Upper lobe of left lung (tissue), 4 donors: ENCODE measurements at regions not wholly inside any gene's neighbourhood (a gene's known extent, or its start where the extent isn't known, plus 50 kb on each side); places are given as distances from the start of the nearest gene placed in this dataset.

Experiments
- CTCF ChIP-seq, 6 experiments: fragments of 450-650 bp in 4 of 6; fragments of 200-600 bp in 2 of 6; sonication (generic) in 2 of 6; IDR thresholded peaks; one replicate each; pipeline ENCODE4 v1.5.1; 2016 to 2019; ENCODE audit warnings: antibody characterized with exemption in 6 of 6
- POLR2A ChIP-seq, 4 donors: fragments of 450-650 bp; IDR thresholded peaks; one replicate each; pipeline ENCODE4 v1.5.1; 2016 to 2017; ENCODE audit warnings: antibody characterized with exemption in 4 of 4, mild to moderate bottlenecking in 2 of 4

GRCh38 chr12:65647074-65647473 is 177.2 kb upstream of the HMGA2 start:
- TF ChIP-seq CTCF (IDR thresholded peaks at IDR 0.05): no peak
- no peak for TF ChIP-seq POLR2A (IDR thresholded peaks at IDR 0.05)
